H9 (cell line): ENCODE measurements at regions not wholly inside any gene's neighbourhood (a gene's known extent, or its start where the extent isn't known, plus 50 kb on each side); places are given as distances from the start of the nearest gene placed in this dataset.

Experiments
- DNase-seq: peaks from one replicate; pipeline ENCODE4 v3.0.0-alpha.2; 2017
- H2AFZ ChIP-seq: one replicate; pipeline ENCODE4 v1.6.1; 2013; ENCODE audit warnings: mild to moderate bottlenecking, low read length, control low read depth, moderate library complexity
- H2AK5ac ChIP-seq: 2 replicates; pipeline ENCODE4 v1.6.1; 2013; ENCODE audit warnings: low read length, control low read depth, mixed read lengths; ENCODE audit not compliant: insufficient read length
- H2BK120ac ChIP-seq: one replicate; pipeline ENCODE4 v1.6.1; 2013; ENCODE audit warnings: low read depth, mild to moderate bottlenecking, low read length, control low read depth, inconsistent platforms; ENCODE audit not compliant: poor library complexity, severe bottlenecking
- H2BK12ac ChIP-seq: 2 replicates; pipeline ENCODE4 v1.6.1; 2013; ENCODE audit warnings: low read length, control low read depth, mixed read lengths, low read depth; ENCODE audit not compliant: insufficient read length
- H2BK15ac ChIP-seq: 2 replicates; pipeline ENCODE4 v1.6.1; 2013; ENCODE audit warnings: low read depth, low read length, control low read depth
- H2BK20ac ChIP-seq: one replicate; pipeline ENCODE4 v1.6.1; 2013; ENCODE audit warnings: low read depth, mild to moderate bottlenecking, low read length, control low read depth, inconsistent platforms; ENCODE audit not compliant: poor library complexity, severe bottlenecking
- H2BK5ac ChIP-seq: 2 replicates; pipeline ENCODE4 v1.6.1; 2013; ENCODE audit warnings: low read length, control low read depth, mixed read lengths; ENCODE audit not compliant: insufficient read length
- H3K14ac ChIP-seq: 2 replicates; pipeline ENCODE4 v1.6.1; 2013; ENCODE audit warnings: low read length, control low read depth; ENCODE audit not compliant: insufficient read depth
- H3K18ac ChIP-seq: 2 replicates; pipeline ENCODE4 v1.6.1; 2013; ENCODE audit warnings: low read depth, mild to moderate bottlenecking, mixed read lengths, low read length, control low read depth; ENCODE audit not compliant: insufficient read length
- H3K23ac ChIP-seq: 2 replicates; pipeline ENCODE4 v1.6.1; 2013; ENCODE audit warnings: low read length, control low read depth, mixed read lengths, low read depth; ENCODE audit not compliant: insufficient read length
- H3K23me2 ChIP-seq: 2 replicates; pipeline ENCODE4 v1.6.1; 2013; ENCODE audit warnings: low read depth, mild to moderate bottlenecking, mixed read lengths, low read length, control low read depth; ENCODE audit not compliant: insufficient read length, poor library complexity, severe bottlenecking
- H3K27ac ChIP-seq: 2 replicates; pipeline ENCODE4 v1.5.1; 2013; ENCODE audit warnings: low read length, control low read depth, mixed read lengths, low read depth; ENCODE audit not compliant: insufficient read length
- H3K27me3 ChIP-seq: 2 replicates; pipeline ENCODE4 v1.6.1; 2013; ENCODE audit warnings: low read length, control low read depth, inconsistent platforms; ENCODE audit not compliant: insufficient read depth
- H3K4ac ChIP-seq: 2 replicates; pipeline ENCODE4 v1.6.1; 2013; ENCODE audit warnings: low read depth, mild to moderate bottlenecking, control low read depth, inconsistent platforms, low read length, moderate library complexity
- H3K4me1 ChIP-seq: 2 replicates; pipeline ENCODE4 v1.6.1; 2013; ENCODE audit warnings: low read length, control low read depth, inconsistent platforms; ENCODE audit not compliant: insufficient read depth
- H3K4me2 ChIP-seq: 2 replicates; pipeline ENCODE4 v1.6.1; 2013; ENCODE audit warnings: low read length, control low read depth, mixed read lengths; ENCODE audit not compliant: insufficient read length, insufficient read depth
- H3K56ac ChIP-seq: 2 replicates; pipeline ENCODE4 v1.6.1; 2013; ENCODE audit warnings: low read depth, mild to moderate bottlenecking, mixed read lengths, low read length, control low read depth; ENCODE audit not compliant: insufficient read length
- H3K79me1 ChIP-seq: 2 replicates; pipeline ENCODE4 v1.6.1; 2013; ENCODE audit warnings: low read depth, mild to moderate bottlenecking, moderate library complexity, low read length, control low read depth, inconsistent platforms; ENCODE audit not compliant: insufficient read depth, poor library complexity, severe bottlenecking
- H3K79me2 ChIP-seq: 2 replicates; pipeline ENCODE4 v1.6.1; 2013; ENCODE audit warnings: low read length, control low read depth, inconsistent platforms; ENCODE audit not compliant: insufficient read depth
- H3K9ac ChIP-seq: 2 replicates; pipeline ENCODE4 v1.6.1; 2013; ENCODE audit warnings: low read length, control low read depth, mixed read lengths; ENCODE audit not compliant: insufficient read length; ENCODE audit errors: extremely low read depth
- H3K9me3 ChIP-seq: one replicate; pipeline ENCODE4 v1.6.1; 2013; ENCODE audit warnings: low read depth, low read length, inconsistent platforms; ENCODE audit not compliant: control insufficient read depth
- H3T11ph ChIP-seq: one replicate; pipeline ENCODE4 v1.6.1; 2013; ENCODE audit warnings: mild to moderate bottlenecking, low read length, control low read depth, inconsistent platforms
- H4K20me1 ChIP-seq: one replicate; pipeline ENCODE4 v1.6.1; 2013; ENCODE audit not compliant: control insufficient read depth, insufficient read length, insufficient read depth
- H4K5ac ChIP-seq: 2 replicates; pipeline ENCODE4 v1.6.1; 2013; ENCODE audit warnings: low read depth, mild to moderate bottlenecking, mixed read lengths, low read length, control low read depth; ENCODE audit not compliant: insufficient read length
- H4K8ac ChIP-seq: replicated peaks from 2 replicates; pipeline ENCODE4 v1.6.1; 2013; ENCODE audit warnings: low read length, control low read depth, mixed read lengths, low read depth; ENCODE audit not compliant: insufficient read length
- H4K91ac ChIP-seq: 2 replicates; pipeline ENCODE4 v1.6.1; 2013; ENCODE audit warnings: low read depth, mild to moderate bottlenecking, moderate library complexity, mixed read lengths, low read length, control low read depth; ENCODE audit not compliant: insufficient read length
- H3K27ac Mint-ChIP-seq, 3 experiments: 2 replicates in 2 of 3; 3 replicates in 1 of 3; pipeline ENCODE4 v1.8.0; 2020 to 2021; ENCODE audit warnings: mixed read lengths in 3 of 3, mild to moderate bottlenecking in 1 of 3, moderate library complexity in 1 of 3
- H3K27me3 Mint-ChIP-seq: 2 replicates; pipeline ENCODE4 v1.8.0; 2021; ENCODE audit warnings: low read depth, mild to moderate bottlenecking, moderate library complexity, mixed read lengths
- H3K36me3 Mint-ChIP-seq, 3 experiments: 2 replicates in 2 of 3; 3 replicates in 1 of 3; pipeline ENCODE4 v1.8.0; 2020 to 2021; ENCODE audit warnings: low read depth in 3 of 3, mixed read lengths in 3 of 3; ENCODE audit not compliant: insufficient read depth in 1 of 3
- H3K4me1 Mint-ChIP-seq, 2 experiments: 2 replicates each; pipeline ENCODE4 v1.8.0; 2020; ENCODE audit warnings: mixed read lengths in 2 of 2
- H3K4me3 Mint-ChIP-seq, 2 experiments: 2 replicates in 1 of 2; 3 replicates in 1 of 2; pipeline ENCODE4 v1.8.0; 2020 to 2021; ENCODE audit warnings: mild to moderate bottlenecking in 2 of 2, mixed read lengths in 2 of 2, moderate library complexity in 1 of 2
- H3K9me3 Mint-ChIP-seq, 2 experiments: 2 replicates in 1 of 2; 3 replicates in 1 of 2; pipeline ENCODE4 v1.8.0; 2020; ENCODE audit warnings: mild to moderate bottlenecking in 2 of 2, mixed read lengths in 2 of 2, moderate library complexity in 1 of 2
- CTCF ChIP-seq: fragments of 200-600 bp; sonication (generic); conservative IDR thresholded peaks from 3 replicates; pipeline ENCODE4 v1.8.0; 2021; ENCODE audit warnings: antibody characterized with exemption, mild to moderate bottlenecking
- WGBS: extraction: QIAGEN DNeasy Blood & Tissue Kit; methylation state at CpG from one replicate; pipeline ENCODE4 v1.1.7; 2013; ENCODE audit warnings: missing lambda C conversion rate, low lambda C conversion rate, mixed read lengths; ENCODE audit not compliant: insufficient read length; ENCODE audit errors: extremely low coverage; 5-methylcytosine and 5-hydroxymethylcytosine counted together

GRCh38 chr16:49021136-49021535 is 260.5 kb downstream of the CBLN1 start:
- H3K9me3 ChIP-seq = no peaks in the 10 kb centered on the region
- Mint-ChIP-seq H3K27ac (no peak overlapping the region; a peak in 1 of 7 replicates), H3K4me3 (no peak overlapping the region), H3K9me3 (no peaks in the 10 kb centered on the region), H3K4me1 (peaks cover 54 to 60% of the 10 kb centered on the region in 2 experiments), H3K36me3 (no peaks in the 10 kb centered on the region), H3K27me3 (peaks cover 2% of the 10 kb centered on the region)
- H4K5ac ChIP-seq = no peak overlapping the region
- no peak overlapping the region for H2BK12ac ChIP-seq
- H3K27me3 ChIP-seq = no peaks in the 10 kb centered on the region
- no peaks in the 10 kb centered on the region for H4K20me1 ChIP-seq
- TF ChIP-seq CTCF = no peak
- H3K18ac ChIP-seq = no peak overlapping the region
- no peak overlapping the region for H4K8ac ChIP-seq
- H3K79me2 ChIP-seq = no peaks in the 10 kb centered on the region
- no peak overlapping the region for H3K56ac ChIP-seq
- no peak overlapping the region for H3K27ac ChIP-seq
- no peak for DNase-seq
- H3K14ac ChIP-seq = no peak overlapping the region
- no peak overlapping the region for H2BK20ac ChIP-seq
- H3K23ac ChIP-seq = no peak overlapping the region
- H3K79me1 ChIP-seq = no peaks in the 10 kb centered on the region
- no peak overlapping the region for H3K4me2 ChIP-seq
- H3K23me2 ChIP-seq = no peaks in the 10 kb centered on the region
- H2BK120ac ChIP-seq = no peak overlapping the region
- no peak overlapping the region for H4K91ac ChIP-seq
- H2AFZ ChIP-seq = no peak overlapping the region
- no peak overlapping the region for H2BK5ac ChIP-seq
- H2BK15ac ChIP-seq = no peak overlapping the region
- no peak overlapping the region for H3T11ph ChIP-seq
- no peak overlapping the region for H3K9ac ChIP-seq
- no peak overlapping the region for H3K4ac ChIP-seq
- no peak overlapping the region for H2AK5ac ChIP-seq
- WGBS = no CpG with 5 or more reads among the region's 9 CpGs
- peaks cover 18% of the 10 kb centered on the region for H3K4me1 ChIP-seq
